HG02840 (cell line): ENCODE measurements at regions not wholly inside any gene's neighbourhood (a gene's known extent, or its start where the extent isn't known, plus 50 kb on each side); places are given as distances from the start of the nearest gene placed in this dataset.

Experiments used
- ATAC-seq: cut with Tn5 transposase; IDR thresholded peaks from one replicate; pipeline ENCODE4 v1.9.1; 2021; ENCODE audit warnings: mild to moderate bottlenecking, moderate library complexity, moderate number of reproducible peaks; ENCODE audit not compliant: unreplicated experiment, low FRiP score

GRCh38 chr12:115763982-115764621 is 513.4 kb downstream of the MED13L start:
- ATAC-seq: no peak

DNA sequence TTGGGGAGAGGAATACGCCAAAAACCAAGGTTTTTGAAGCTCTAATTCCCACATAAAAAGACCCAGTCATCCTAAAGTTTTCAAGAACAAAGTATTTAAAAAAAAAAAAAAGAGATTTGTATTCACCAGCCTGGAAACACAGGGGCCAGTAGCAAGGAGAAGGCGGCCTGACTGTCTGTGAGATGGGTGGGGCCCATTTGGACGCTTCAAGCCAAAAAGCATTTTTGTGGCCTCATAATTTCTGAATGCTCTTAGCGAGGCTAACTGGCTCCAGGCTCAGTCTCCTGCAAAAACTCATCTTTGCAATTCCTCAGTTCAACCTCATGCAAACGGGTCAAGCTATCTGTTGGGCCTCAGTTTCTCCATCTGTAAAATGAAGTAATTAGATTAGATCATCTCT is 514.1 kb downstream of the MED13L start:
- ATAC-seq: no peak

- no peak for ATAC-seq
Measured at GRCh38 chr12:115762936-115763335, 514.6 kb downstream of the MED13L start.

DNA sequence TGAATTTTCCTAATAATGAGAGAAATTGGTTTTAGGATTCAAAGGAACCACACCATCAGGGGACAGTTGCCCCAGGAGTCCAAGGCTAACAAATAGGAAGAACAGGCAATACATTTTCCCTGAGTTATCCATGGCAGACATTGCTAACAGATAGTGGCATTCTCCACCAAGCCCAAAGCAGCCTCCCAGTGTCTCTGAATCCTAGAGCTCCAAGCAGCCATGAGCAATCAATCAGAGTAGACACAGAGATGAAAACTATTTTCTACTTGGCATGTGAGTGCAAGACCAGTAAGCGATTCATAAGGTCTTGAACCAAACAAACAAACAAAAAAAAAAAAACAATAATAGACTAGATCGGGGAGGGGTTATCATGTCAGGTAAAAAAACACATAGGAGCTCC is 515.7 kb downstream of the MED13L start:
- no peak for ATAC-seq

DNA sequence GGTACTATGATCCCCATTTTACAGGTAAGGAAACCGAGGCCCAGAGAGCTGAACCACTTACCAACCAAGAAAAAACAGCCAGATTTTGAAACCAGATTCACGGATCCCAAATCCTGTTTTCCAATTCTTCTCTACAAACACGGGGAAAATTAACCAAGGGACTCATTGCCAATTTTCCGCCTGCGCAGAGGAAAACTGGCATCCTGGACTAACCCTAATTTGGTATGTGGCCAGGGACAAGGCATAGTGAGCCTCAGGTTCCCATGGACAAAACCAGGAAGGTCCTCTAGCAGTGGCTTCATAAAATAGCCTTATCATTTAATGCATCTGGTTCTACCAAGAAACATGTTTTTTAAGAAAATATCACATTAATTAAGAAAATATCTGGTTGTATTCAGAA is 517.3 kb downstream of the MED13L start:
- no peak for ATAC-seq

- ATAC-seq: no peak
Measured at GRCh38 chr12:115758877-115759620, 518.4 kb downstream of the MED13L start.

DNA sequence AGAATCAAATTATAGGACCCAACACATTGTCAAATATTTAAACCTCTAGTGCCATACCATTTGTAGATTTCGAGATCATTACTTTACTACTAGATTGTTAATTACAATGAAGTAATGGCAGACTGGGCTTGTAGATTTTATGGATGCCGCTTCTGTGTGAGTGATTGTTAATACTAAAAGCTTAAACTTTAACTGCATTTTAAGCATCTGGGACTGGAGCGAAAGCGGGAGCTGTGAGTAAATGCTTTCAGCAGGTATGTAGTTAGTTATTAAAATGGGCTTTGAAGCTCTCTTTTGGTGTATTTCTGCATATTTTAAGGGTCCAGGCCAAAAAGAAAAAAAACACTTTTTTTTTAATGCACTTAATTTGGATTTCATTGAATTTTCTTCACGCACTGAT is 519.3 kb downstream of the MED13L start:
- ATAC-seq: no peak

DNA sequence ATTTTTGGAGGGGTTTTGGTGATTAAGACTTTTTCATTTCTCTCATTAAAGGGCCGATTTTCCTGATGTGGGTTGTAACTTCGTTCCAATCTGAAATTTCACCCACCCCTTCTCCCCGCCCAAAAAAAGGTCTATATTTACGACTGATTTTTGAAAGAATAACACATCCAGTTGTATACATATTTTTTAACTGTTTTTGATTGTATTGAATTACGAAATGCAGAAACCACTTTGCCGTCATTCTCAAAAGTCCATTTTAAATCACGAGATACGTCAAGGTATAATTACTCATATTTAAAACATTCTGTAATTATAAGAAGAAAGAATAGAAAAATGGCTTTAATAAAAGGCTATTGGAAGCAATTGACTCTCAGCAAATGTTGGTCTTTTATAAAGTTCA is 520.7 kb downstream of the MED13L start:
- no peak for ATAC-seq

DNA sequence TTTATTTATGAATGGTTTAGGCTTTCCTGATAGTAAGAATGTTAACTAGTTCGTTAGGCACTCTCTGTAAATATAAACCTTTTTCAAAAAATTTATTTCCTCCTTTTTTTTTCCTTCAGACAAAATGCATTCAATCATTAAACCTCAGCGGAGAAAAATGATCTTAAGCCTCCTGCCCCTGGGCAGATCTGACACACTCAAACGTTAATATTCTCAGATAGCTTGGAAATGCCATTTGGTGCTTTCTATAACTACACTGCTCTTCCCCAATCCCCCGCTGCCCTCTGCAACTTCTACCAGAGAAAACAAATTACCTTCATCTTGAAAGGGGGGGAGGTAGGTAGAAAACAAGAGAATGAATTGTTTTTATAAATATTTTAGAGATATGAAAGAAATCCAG is 521.2 kb downstream of the MED13L start:
- ATAC-seq: no peak

DNA sequence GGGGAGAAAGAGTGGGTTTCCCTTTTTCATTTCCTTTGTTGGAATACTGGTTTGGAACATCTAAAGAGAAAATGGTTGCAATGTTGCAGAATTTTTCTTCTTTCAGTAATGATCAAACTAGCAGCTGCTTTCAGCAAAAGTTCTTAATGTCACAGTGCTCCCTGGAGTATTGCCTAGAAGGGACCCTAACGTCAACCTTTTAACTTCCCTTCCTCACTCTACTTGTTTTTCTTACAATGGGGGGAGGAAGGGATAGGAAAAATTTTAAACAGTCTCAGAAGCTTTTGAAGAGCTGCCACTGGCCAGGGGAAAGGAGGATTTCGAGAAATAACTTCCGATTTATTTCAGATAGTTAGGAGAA is 521.8 kb downstream of the MED13L start:
- ATAC-seq: no peak

DNA sequence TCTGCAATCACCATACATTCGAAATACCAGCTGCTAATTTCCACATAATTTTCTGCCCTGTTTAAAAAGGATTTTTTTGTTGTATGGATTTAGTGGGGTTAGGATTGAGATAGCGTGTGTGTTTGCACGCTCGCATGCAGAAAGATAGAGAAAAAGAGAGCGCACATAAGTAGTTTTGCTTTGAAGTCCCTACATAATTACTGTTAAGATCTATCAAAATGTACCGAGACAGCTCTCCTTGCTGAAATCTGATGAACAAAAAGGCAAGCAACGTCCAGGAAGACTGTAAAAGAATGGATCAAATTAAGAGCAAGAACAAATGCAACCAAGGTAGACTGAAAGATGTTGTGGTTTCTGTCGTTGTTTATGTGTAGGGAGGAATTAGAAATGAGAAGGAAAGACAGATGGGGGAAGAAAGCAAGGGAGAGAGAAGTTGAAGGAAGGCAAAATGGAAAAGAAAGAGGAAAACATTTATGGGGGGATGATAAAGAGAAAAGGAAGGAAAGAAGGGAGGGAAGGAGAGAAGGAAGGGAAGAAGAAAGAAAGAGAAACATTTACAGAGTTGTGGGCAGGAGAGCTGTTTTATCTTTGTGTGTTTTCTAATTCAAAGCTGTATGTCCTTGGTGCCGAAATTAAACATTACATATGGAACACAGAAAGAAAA is 522.3 kb downstream of the MED13L start:
- no peak for ATAC-seq

DNA sequence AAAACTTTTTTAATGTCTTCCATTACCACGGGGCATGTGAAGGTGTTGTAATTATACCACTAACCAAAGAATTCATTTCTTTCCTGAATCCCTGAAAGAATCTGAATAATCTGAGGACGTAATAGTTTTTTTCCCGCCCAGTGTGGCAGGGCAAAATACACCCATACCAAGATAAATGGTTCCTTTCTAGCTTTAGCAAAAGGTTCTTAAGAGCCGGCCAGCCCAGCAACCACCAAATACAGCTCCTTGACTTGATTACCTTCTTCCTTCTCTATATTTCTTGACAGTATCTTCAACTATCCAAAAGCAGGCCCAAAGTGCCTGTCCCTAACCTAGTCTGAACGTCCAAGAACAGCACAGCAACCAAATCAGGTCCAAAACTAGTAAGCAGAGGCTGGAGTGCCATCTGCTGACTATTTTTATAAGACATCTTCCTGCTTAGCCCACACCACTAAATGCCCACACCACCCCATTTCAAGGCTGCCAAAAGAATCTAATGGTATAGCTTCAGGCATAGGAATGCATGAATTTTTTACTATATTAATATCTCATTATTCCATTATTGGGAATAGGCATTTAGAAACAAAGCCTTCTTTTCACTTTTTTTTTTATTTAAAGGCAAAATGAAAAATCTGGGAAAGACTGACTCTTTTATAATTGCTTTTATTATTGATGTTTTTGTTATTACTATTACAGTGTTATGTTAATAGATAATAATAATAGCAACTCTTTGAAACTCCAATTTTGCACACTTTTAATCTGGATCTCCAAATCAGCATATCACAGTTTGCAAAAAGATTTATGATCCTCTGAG is 524.4 kb downstream of the MED13L start:
- no peak for ATAC-seq

- no peak for ATAC-seq
Measured at GRCh38 chr12:115752156-115752555, 525.3 kb downstream of the MED13L start.

DNA sequence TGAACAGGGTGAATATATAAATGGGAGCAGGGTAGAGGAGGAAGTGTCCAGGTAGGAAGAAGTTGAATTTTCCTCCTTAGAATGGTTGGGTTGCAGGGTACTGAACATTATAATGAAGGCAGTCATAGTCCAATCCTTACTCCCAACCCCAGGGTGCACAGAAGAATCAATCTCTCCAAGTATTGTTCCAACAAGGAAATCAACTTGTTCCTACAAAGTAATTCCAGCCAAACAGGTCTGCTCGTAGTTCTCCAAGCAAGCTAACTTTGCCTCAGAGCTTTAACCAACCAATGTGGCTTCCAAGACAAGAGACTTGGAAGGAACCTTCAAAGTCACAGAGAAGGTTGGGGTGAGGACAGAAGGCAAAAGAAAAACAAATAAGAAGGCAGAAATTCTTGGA is 527.2 kb downstream of the MED13L start:
- ATAC-seq: no peak

DNA sequence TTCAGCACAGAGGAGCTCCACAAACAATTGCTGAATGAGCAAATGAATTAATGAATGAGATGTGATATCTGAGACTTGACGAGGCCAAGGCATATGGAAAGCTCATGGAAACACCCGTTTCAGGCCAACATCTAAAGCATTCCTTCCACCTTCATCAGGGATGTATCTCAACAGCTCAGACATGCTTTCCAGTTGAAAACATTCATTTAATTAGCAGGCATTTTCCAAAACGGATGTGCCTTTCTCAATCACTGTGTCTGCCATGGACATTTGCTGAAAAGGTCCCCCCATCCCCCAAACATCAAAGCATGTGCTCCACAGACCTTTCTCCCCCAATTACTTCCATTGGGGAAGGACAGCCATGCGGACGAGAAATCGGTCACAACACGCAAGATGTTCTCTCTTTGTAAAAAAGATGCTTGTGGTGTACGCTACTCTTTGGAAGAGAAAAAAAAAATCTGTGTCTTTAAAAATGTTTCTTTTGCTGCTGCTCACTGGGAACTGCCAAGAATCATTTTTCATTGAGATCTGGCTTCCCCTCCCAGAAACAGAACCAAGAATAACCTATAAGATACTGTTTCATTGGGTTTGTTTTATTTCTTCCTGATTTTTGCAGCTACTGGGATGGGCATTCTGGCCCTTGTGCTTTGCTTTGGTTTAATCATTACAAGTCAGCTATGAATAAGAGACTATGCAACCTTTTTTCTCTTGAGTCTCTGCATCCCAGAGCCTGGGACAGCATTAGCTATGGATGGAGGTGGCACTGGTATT is 528.2 kb downstream of the MED13L start:
- ATAC-seq: no peak

- ATAC-seq: no peak
Measured at GRCh38 chr12:115740586-115741155, 536.8 kb downstream of the MED13L start.

GRCh38 chr12:115737895-115738294 is 539.6 kb downstream of the MED13L start:
- no peak for ATAC-seq

DNA sequence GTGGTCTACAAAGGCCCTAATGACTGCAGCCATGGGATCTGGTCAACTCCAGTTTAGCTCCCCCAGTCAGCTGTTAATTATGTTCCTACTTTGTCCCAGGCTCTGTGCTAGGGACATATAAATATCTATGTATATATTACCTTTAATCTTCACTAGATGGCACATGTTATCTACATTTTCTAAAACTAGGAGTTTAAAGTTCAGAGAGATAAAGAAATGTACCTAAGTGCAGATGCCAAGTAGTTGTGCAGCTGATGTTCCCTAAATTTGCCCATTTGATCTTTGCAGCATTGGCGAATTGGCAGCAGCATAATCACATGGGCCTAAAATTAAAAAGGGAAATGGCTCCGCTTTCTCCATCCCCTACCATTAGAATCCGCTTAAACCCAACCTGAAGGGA is 541.1 kb downstream of the MED13L start:
- no peak for ATAC-seq

- ATAC-seq: no peak
Measured at GRCh38 chr12:115730975-115731541, 546.4 kb downstream of the MED13L start.

DNA sequence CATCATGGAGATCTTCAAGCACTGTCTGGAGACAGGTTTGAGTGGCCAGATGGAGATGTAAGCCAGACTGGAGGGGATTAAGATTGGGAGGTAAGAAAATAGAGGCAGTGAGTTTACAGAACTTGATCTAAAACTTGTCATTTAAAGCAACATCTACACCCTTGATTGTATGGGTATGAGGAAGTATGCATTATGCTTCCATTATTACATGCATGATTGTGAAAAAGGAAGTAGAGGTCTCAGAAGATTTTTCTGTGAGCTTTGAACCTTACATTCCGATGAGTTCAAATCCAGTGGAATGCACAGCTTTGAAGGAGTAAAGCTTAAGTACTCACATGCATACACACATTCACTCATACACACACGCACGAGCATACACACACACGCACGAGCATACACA is 550.8 kb downstream of the MED13L start:
- no peak for ATAC-seq
